SK-N-SH treated with all-trans-retinoic acid at 6 μM for 48 hours (cell line): ENCODE measurements at regions not wholly inside any gene's neighbourhood (a gene's known extent, or its start where the extent isn't known, plus 50 kb on each side); places are given as distances from the start of the nearest gene placed in this dataset.

Experiments used
- ATAC-seq: fragments of 200-7000 bp; cut with Tn5 transposase; 3 replicates; pipeline ENCODE4 v1.9.1; 2020; ENCODE audit warnings: mild to moderate bottlenecking, moderate library complexity
- ARNTL ChIP-seq: fragments of 450-650 bp; formaldehyde crosslinking; IDR thresholded peaks from 2 replicates; pipeline ENCODE4 v1.5.0; 2020; ENCODE audit warnings: low read depth, mild to moderate bottlenecking, moderate library complexity, borderline replicate concordance
- BACH2 ChIP-seq: fragments of 250-450 bp; sonication (Bioruptor Pico); IDR thresholded peaks from 2 replicates; pipeline ENCODE4 v1.9.0; 2021; ENCODE audit warnings: mild to moderate bottlenecking, borderline replicate concordance
- CREB5 ChIP-seq: fragments of 250-450 bp; sonication (Bioruptor Pico); IDR thresholded peaks from 2 replicates; pipeline ENCODE4 v1.5.1; 2020; ENCODE audit warnings: low read depth, mild to moderate bottlenecking, moderate library complexity
- CSDC2 ChIP-seq: fragments of 250-450 bp; sonication (Bioruptor Pico); IDR thresholded peaks from 2 replicates; pipeline ENCODE4 v1.5.0; 2020; ENCODE audit warnings: mild to moderate bottlenecking, moderate library complexity
- ESRRG ChIP-seq: fragments of 250-450 bp; sonication (Bioruptor Pico); IDR thresholded peaks from 2 replicates; pipeline ENCODE4 v1.6.1; 2021; ENCODE audit warnings: mild to moderate bottlenecking
- GLIS3 ChIP-seq: fragments of 250-450 bp; sonication (Bioruptor Pico); IDR thresholded peaks from 2 replicates; pipeline ENCODE4 v1.5.0; 2020; ENCODE audit warnings: mild to moderate bottlenecking, moderate library complexity
- ISL1 ChIP-seq: fragments of 250-450 bp; sonication (Bioruptor Pico); IDR thresholded peaks from 2 replicates; pipeline ENCODE4 v2.1.2; 2022; ENCODE audit warnings: mild to moderate bottlenecking, moderate library complexity
- OSR1 ChIP-seq: fragments of 250-450 bp; sonication (Bioruptor Pico); IDR thresholded peaks from 2 replicates; pipeline ENCODE4 v1.8.0; 2022; ENCODE audit warnings: moderate library complexity, mild to moderate bottlenecking, inconsistent platforms
- PATZ1 ChIP-seq: fragments of 250-450 bp; sonication (Bioruptor Pico); IDR thresholded peaks from 2 replicates; pipeline ENCODE4 v1.8.0; 2020; ENCODE audit warnings: mild to moderate bottlenecking, moderate library complexity, borderline replicate concordance
- POU6F1 ChIP-seq: fragments of 250-450 bp; sonication (Bioruptor Pico); IDR thresholded peaks from 2 replicates; pipeline ENCODE4 v1.8.0; 2021; ENCODE audit warnings: low read depth, mild to moderate bottlenecking, moderate library complexity, borderline replicate concordance
- PPARA ChIP-seq: fragments of 250-450 bp; sonication (Bioruptor Pico); IDR thresholded peaks from 2 replicates; pipeline ENCODE4 v1.5.0; 2020; ENCODE audit warnings: mild to moderate bottlenecking, borderline replicate concordance
- RARB ChIP-seq: fragments of 250-450 bp; sonication (Bioruptor Pico); IDR thresholded peaks from 2 replicates; pipeline ENCODE4 v1.8.0; 2021; ENCODE audit warnings: mild to moderate bottlenecking, moderate library complexity
- SNAI2 ChIP-seq: fragments of 250-450 bp; sonication (Bioruptor Pico); IDR thresholded peaks from 2 replicates; pipeline ENCODE4 v1.5.0; 2020; ENCODE audit warnings: mild to moderate bottlenecking, moderate library complexity
- TCF4 ChIP-seq: fragments of 250-450 bp; sonication (Bioruptor Pico); IDR thresholded peaks from 2 replicates; pipeline ENCODE4 v1.8.0; 2021; ENCODE audit warnings: mild to moderate bottlenecking, moderate library complexity, borderline replicate concordance
- TOX ChIP-seq: fragments of 250-450 bp; sonication (Bioruptor Pico); IDR thresholded peaks from 2 replicates; pipeline ENCODE4 v1.8.0; 2021; ENCODE audit warnings: mild to moderate bottlenecking, moderate library complexity, borderline replicate concordance
- TSHZ2 ChIP-seq: fragments of 250-450 bp; sonication (Bioruptor Pico); IDR thresholded peaks from 2 replicates; pipeline ENCODE4 v1.5.0; 2020; ENCODE audit warnings: mild to moderate bottlenecking, moderate library complexity
- ZC3H10 ChIP-seq: fragments of 250-450 bp; sonication (Bioruptor Pico); IDR thresholded peaks from 2 replicates; pipeline ENCODE4 v1.5.1; 2021; ENCODE audit warnings: mild to moderate bottlenecking, moderate library complexity
- ZFP3 ChIP-seq: fragments of 250-450 bp; sonication (Bioruptor Pico); IDR thresholded peaks from 2 replicates; pipeline ENCODE4 v1.5.0; 2020; ENCODE audit warnings: mild to moderate bottlenecking, moderate library complexity
- ZFP30 ChIP-seq: fragments of 450-650 bp; formaldehyde crosslinking; IDR thresholded peaks from 2 replicates; pipeline ENCODE4 v1.5.0; 2022; ENCODE audit warnings: mild to moderate bottlenecking, moderate library complexity
- ZNF565 ChIP-seq: fragments of 450-650 bp; formaldehyde crosslinking; conservative IDR thresholded peaks from 2 replicates; pipeline ENCODE4 v1.5.0; 2020; ENCODE audit warnings: low read depth, mild to moderate bottlenecking, moderate library complexity
- ZNF70 ChIP-seq: fragments of 450-650 bp; formaldehyde crosslinking; IDR thresholded peaks from 2 replicates; pipeline ENCODE4 v1.5.0; 2020; ENCODE audit warnings: mild to moderate bottlenecking, moderate library complexity
- ZNF8 ChIP-seq: fragments of 450-650 bp; formaldehyde crosslinking; IDR thresholded peaks from 2 replicates; pipeline ENCODE4 v1.5.0; 2020; ENCODE audit warnings: mild to moderate bottlenecking, moderate library complexity

GRCh38 chr4:179663641-179664429 is 2221.6 kb upstream of the AGA start:
- no peak for TF ChIP-seq ZC3H10 (CRISPR knock-in tag)
- TF ChIP-seq CREB5 = no peak
- no peak for TF ChIP-seq OSR1
- TF ChIP-seq ZNF70 (CRISPR knock-in tag) = no peak
- no peak for TF ChIP-seq ZFP3
- no peak for TF ChIP-seq POU6F1 (CRISPR knock-in tag)
- no peak for TF ChIP-seq ISL1 (CRISPR knock-in tag)
- no peak for TF ChIP-seq TOX (CRISPR knock-in tag)
- TF ChIP-seq ZNF8 (CRISPR knock-in tag) = no peak
- TF ChIP-seq ZNF565 (CRISPR knock-in tag) = no peak
- no peak for TF ChIP-seq ARNTL
- no peak for TF ChIP-seq BACH2
- no peak for TF ChIP-seq PATZ1
- TF ChIP-seq GLIS3 (CRISPR knock-in tag) = no peak
- no peak for TF ChIP-seq CSDC2
- TF ChIP-seq RARB = no peak
- no peak for TF ChIP-seq ZFP30 (CRISPR knock-in tag)
- TF ChIP-seq ESRRG = no peak
- no peak for ATAC-seq

- ATAC-seq = no peak
- no peak for TF ChIP-seq ZNF8 (CRISPR knock-in tag)
- TF ChIP-seq SNAI2 (CRISPR knock-in tag) = no peak
- no peak for TF ChIP-seq CREB5
- TF ChIP-seq TCF4 (CRISPR knock-in tag) = no peak
- no peak for TF ChIP-seq ESRRG
- TF ChIP-seq RARB = no peak
- no peak for TF ChIP-seq ZNF70 (CRISPR knock-in tag)
- TF ChIP-seq ARNTL = no peak
- no peak for TF ChIP-seq ZFP3
These were observed 2222.3 kb upstream of the AGA start for GRCh38 chr4:179664430-179665027.

- no peak for ATAC-seq
- TF ChIP-seq CREB5 (no peak), ARNTL (no peak), OSR1 (no peak), PPARA (CRISPR knock-in tag) (no peak), BACH2 (no peak), TSHZ2 (CRISPR knock-in tag) (no peak), PATZ1 (no peak), ZNF70 (CRISPR knock-in tag) (no peak), ESRRG (no peak), ZNF565 (CRISPR knock-in tag) (no peak), POU6F1 (CRISPR knock-in tag) (no peak), ZC3H10 (CRISPR knock-in tag) (no peak), ZFP30 (CRISPR knock-in tag) (no peak), CSDC2 (no peak)
- TF ChIP-seq, all 23 proteins: peak for 0
These were observed 2224.0 kb upstream of the AGA start for GRCh38 chr4:179666226-179666625.
